Activated effector memory CD4-positive, alpha-beta T cell treated with Interleukin-2 at 50 U/mL for 16 hours (primary cell): ENCODE measurements at regions not wholly inside any gene's neighbourhood (a gene's known extent, or its start where the extent isn't known, plus 50 kb on each side); places are given as distances from the start of the nearest gene placed in this dataset.
A peak's percentile ranks its signal among the peaks of the same experiment; 100 is the strongest.
"Not testable (repeated sequence)": the region's sequence is repeated elsewhere in the genome, so short reads cannot be mapped to it uniquely, and the experiment has no call there.

Experiments
- DNase-seq: peaks from one replicate; pipeline ENCODE4 v3.0.0-alpha.2; 2020

- not testable (repeated sequence) for DNase-seq
Observed at GRCh38 chr11:67759321-67759720, 84.9 kb upstream of the ALDH3B2 start.

DNA sequence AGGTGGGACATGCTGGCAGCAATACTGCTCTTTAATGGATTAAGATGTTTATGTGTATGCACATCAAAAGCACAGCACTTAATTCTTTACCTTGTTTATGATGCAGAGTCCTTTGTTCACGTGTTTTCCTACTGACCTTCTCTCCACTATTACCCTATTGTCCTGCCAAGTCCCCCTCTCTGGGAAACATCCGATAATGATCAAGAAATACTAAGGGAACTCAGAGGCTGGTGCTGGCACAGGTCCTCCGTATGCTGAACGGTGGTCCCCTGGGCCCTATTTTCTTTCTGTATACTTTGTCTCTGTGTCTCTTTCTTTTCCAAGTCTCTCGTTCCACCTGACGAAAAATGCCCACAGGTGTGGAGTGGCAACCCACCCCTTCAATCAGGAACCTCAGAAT is 84.0 kb upstream of the ALDH3B2 start:
- DNase-seq = not testable (repeated sequence)

DNA sequence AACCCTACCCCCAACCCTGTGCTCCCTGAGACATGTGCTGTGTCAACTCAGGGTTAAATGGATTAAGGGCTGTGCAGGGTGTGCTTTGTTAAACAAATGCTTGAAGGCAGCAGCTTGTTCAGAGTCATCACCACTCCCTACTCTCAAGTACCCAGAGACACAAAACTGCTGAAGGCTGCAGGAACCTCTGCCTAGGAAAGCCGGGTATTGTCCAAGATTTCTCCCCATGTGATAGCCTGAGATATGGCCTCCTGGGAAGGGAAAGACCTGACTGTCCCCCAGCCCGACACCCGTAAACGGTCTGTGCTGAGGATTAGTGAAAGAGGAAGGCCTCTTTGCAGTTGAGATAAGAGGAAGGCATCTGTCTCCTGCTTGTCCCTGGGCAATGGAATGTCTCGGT is 83.6 kb upstream of the ALDH3B2 start:
- not testable (repeated sequence) for DNase-seq

DNA sequence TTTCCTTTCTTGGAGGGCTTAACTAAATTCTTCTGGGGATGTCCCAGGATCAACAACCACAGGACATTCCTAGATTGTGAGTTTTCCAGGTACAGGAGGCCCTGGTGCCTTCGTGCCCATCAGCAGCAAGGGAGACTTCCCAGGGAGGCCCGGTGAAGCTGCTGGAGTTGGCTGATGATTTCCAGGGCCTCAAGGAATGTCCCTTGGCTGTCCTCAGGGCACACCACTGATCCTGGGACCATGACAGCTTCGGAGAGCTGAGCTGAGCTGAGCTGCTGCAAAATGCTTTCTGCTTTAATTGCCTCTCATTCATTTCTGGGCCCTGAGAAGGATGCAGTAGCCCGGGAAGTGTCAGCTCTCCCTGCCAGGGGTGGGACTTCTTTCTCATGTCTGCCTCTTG is 79.4 kb upstream of the ALDH3B2 start:
- DNase-seq = not testable (repeated sequence)

- no peak for DNase-seq
Observed at GRCh38 chr11:67745181-67745726, 70.8 kb upstream of the ALDH3B2 start.

DNA sequence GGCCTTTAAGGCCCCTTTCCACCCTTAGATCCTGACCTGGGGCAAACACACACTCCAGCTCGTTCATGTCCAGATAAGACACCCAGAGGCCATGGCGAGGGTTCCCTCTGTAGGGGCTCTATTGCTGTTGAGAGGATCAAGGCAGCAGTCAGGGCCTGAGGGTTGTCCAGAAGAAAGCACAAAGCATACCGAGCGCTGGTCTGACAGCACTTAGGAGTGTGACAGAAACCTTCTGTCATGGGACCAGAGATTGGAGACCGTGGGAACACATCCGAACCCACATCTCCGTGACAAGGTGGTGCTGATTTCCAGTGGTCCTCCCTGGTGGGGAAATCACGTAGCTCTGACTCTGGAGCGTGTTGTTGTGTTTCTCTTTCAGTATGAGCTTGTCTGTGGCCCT is 69.8 kb upstream of the ALDH3B2 start:
- not testable (repeated sequence) for DNase-seq

DNA sequence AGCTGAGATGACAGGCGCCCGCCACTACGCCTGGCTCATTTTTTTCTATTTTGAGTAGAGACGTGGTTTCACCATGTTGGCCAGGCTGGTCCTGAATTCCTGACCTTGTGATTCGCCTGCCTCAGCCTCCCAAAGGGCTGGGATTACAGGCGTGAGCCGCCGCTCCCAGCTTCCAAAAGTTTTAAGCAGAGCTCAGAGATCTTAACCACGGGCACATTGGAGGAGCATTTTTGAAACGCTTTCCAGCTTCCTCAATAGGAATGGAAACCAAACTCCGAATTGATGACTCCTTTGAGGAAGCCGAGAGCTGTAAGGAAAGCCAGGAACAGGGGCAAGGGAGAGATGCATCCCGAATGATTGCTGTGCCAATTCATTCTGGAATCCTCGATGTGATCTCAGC is 63.8 kb upstream of the ALDH3B2 start:
- DNase-seq = not testable (repeated sequence)

DNA sequence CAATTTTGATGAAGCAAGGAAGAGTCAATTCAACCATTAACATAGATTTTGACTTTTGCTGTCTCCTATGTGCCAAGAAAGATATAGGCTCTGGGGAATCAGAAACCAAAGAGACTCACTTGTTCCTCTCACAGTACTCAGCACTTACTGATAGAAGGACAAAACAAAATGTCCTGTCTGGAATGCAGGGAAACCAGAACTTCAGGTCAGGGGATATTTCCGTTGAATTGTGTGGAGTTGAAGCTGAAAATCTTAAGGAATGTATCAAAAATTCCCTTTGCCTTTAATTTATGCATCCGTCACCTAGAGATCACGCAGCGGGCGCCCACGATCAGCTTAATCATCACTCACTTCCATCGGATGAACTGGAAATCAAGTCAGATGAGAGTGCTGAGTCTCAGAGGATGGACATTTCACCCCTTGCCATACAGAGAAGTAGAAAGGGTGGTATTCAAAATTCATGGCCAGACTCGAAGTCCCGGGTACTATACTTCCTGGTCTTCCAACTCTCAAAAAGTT is 63.2 kb upstream of the ALDH3B2 start:
- not testable (repeated sequence) for DNase-seq

- peak; percentile 2 for DNase-seq
Observed at GRCh38 chr11:67732045-67732787, 57.8 kb upstream of the ALDH3B2 start.

GRCh38 chr11:67731583-67731982 is 57.2 kb upstream of the ALDH3B2 start:
- DNase-seq = no peak

DNA sequence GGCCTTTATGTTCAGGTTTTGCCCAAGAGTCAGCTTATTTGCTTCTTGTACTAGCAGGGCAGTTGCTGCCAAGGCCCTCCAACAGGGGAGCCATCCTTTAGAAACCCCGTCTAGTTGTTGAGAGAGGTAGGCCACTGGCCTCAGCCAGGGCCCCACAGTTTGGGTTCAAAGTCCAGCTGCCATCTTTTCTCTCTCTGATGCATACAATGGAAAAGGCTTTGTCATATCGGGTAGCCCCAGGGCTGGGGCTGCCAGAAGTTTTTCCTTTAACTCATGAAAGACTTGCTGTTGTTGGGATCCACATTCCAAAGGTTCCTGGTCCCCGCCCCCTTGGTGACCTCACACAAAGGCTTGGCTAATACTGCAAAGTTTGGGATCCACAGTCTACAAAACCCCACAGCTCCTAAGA is 53.7 kb upstream of the ALDH3B2 start:
- DNase-seq = not testable (repeated sequence)

GRCh38 chr11:67727066-67728040 is 52.9 kb upstream of the ALDH3B2 start:
- DNase-seq = not testable (repeated sequence)
